ENCODE measurements at regions not wholly inside any gene's neighbourhood (a gene's known extent, or its start where the extent isn't known, plus 50 kb on each side); places are given as distances from the start of the nearest gene placed in this dataset.

GRCh38 chr10:78505657-78506056, 472.0 kb downstream of the RPS24 start:
- no peak for DNase-seq (ENCODE audit: low read depth in 2 of 2, low spot score in 1 of 2)

- DNase-seq (ENCODE audit: low read depth in 2 of 2, low spot score in 1 of 2), result no peak
These were observed 473.0 kb downstream of the RPS24 start for GRCh38 chr10:78506614-78507013.

- no peak for DNase-seq (ENCODE audit: low read depth in 2 of 2, low spot score in 1 of 2)
These were observed 474.0 kb downstream of the RPS24 start for GRCh38 chr10:78507510-78508160.

- DNase-seq (ENCODE audit: low read depth in 2 of 2, low spot score in 1 of 2), result no peak
These were observed 475.5 kb downstream of the RPS24 start for GRCh38 chr10:78508955-78509748.

GRCh38 chr10:78510566-78511323, 477.1 kb downstream of the RPS24 start:
- DNase-seq (ENCODE audit: low read depth in 2 of 2, low spot score in 1 of 2), result no peak

- no peak for DNase-seq (ENCODE audit: low read depth in 2 of 2, low spot score in 1 of 2)
These were observed 477.9 kb downstream of the RPS24 start for GRCh38 chr10:78511324-78512204.

- DNase-seq (ENCODE audit: low read depth in 2 of 2, low spot score in 1 of 2), result no peak
These were observed 478.5 kb downstream of the RPS24 start for GRCh38 chr10:78512205-78512550.

- DNase-seq (ENCODE audit: low read depth in 2 of 2, low spot score in 1 of 2), result no peak
These were observed 479.7 kb downstream of the RPS24 start for GRCh38 chr10:78513330-78513729.

GRCh38 chr10:78513986-78514385, 480.3 kb downstream of the RPS24 start:
- no peak for DNase-seq (ENCODE audit: low read depth in 2 of 2, low spot score in 1 of 2)

GRCh38 chr10:78514459-78514858, 480.8 kb downstream of the RPS24 start:
- DNase-seq (ENCODE audit: low read depth in 2 of 2, low spot score in 1 of 2), result no peak

- DNase-seq (ENCODE audit: low read depth in 2 of 2, low spot score in 1 of 2), result no peak
These were observed 481.6 kb downstream of the RPS24 start for GRCh38 chr10:78515038-78515872.

- no peak for DNase-seq (ENCODE audit: low read depth in 2 of 2, low spot score in 1 of 2)
These were observed 482.1 kb downstream of the RPS24 start for GRCh38 chr10:78515873-78516153.

GRCh38 chr10:78516236-78516635, 482.6 kb downstream of the RPS24 start:
- no peak for DNase-seq (ENCODE audit: low read depth in 2 of 2, low spot score in 1 of 2)

- no peak for DNase-seq (ENCODE audit: low read depth in 2 of 2, low spot score in 1 of 2)
These were observed 483.1 kb downstream of the RPS24 start for GRCh38 chr10:78516756-78517155.

- no peak for DNase-seq (ENCODE audit: low read depth in 2 of 2, low spot score in 1 of 2)
These were observed 484.6 kb downstream of the RPS24 start for GRCh38 chr10:78518224-78518623.

GRCh38 chr10:78520737-78521430, 487.2 kb downstream of the RPS24 start:
- DNase-seq (ENCODE audit: low read depth in 2 of 2, low spot score in 1 of 2), result no peak

GRCh38 chr10:78523453-78523852, 489.8 kb downstream of the RPS24 start:
- DNase-seq (ENCODE audit: low read depth in 2 of 2, low spot score in 1 of 2), result no peak

GRCh38 chr10:78524342-78524741, 490.7 kb downstream of the RPS24 start:
- no peak for DNase-seq (ENCODE audit: low read depth in 2 of 2, low spot score in 1 of 2)

GRCh38 chr10:78524941-78525340, 491.3 kb downstream of the RPS24 start:
- no peak for DNase-seq (ENCODE audit: low read depth in 2 of 2, low spot score in 1 of 2)

GRCh38 chr10:78526347-78526746, 492.7 kb downstream of the RPS24 start:
- no peak for DNase-seq (ENCODE audit: low read depth in 2 of 2, low spot score in 1 of 2)
